Mesothelial cell of epicardium (in vitro differentiated cells): ENCODE measurements at regions not wholly inside any gene's neighbourhood (a gene's known extent, or its start where the extent isn't known, plus 50 kb on each side); places are given as distances from the start of the nearest gene placed in this dataset.

ENCODE experiments used
- DNase-seq, 2 experiments: peaks; one replicate each; pipeline ENCODE4 v3.0.0; 2021; ENCODE audit warnings: low spot score in 2 of 2; ENCODE audit not compliant: unreplicated experiment in 2 of 2
- H3K27ac Mint-ChIP-seq: 2 replicates; pipeline ENCODE4 v1.8.0; 2021; ENCODE audit warnings: mixed read lengths
- H3K27me3 Mint-ChIP-seq: 2 replicates; pipeline ENCODE4 v1.8.0; 2021; ENCODE audit warnings: low read depth, mixed read lengths
- H3K36me3 Mint-ChIP-seq: 2 replicates; pipeline ENCODE4 v1.8.0; 2021; ENCODE audit warnings: mixed read lengths
- H3K4me1 Mint-ChIP-seq: 2 replicates; pipeline ENCODE4 v1.8.0; 2021; ENCODE audit warnings: mixed read lengths
- H3K4me3 Mint-ChIP-seq: 2 replicates; pipeline ENCODE4 v1.8.0; 2021; ENCODE audit warnings: mild to moderate bottlenecking, moderate library complexity, mixed read lengths
- H3K9me3 Mint-ChIP-seq: 2 replicates; pipeline ENCODE4 v1.8.0; 2021; ENCODE audit warnings: mixed read lengths
- TF ChIP-seq, protein P1 (sequence below): fragments of 200-600 bp; sonication (generic); IDR thresholded peaks from one replicate; pipeline ENCODE4 v1.5.0; 2021; ENCODE audit warnings: antibody characterized with exemption; ENCODE audit not compliant: unreplicated experiment

DNA sequence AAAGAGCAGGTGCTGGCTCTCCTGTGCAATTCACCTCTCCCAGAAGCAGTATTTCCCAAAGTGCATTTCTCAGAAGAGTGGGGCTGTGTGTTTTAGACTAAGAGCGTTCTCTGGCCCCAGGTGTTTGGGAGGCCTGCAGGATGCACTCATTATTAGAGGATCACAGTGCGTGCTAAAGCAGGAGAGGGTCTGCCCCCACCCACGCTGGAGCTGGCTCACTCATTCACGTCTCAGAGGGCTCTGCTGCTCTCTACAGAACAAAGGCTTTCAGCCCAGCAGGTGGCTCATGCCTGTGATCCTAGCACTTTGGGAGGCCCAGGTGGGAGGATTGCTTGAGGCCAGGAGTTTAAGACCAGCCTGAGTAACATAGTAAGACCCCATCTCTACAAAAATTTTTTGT, 756.7 kb downstream of the UQCRFS1 start:
- H3K36me3 Mint-ChIP-seq, result no peaks in the 10 kb centered on the region

GRCh38 chr19:28454083-28454482, 758.9 kb downstream of the UQCRFS1 start:
- Mint-ChIP-seq H3K36me3 (no peaks in the 10 kb centered on the region), H3K27me3 (peaks cover 12% of the 10 kb centered on the region)

More for the DNA sequence above, 756.7 kb downstream of the UQCRFS1 start:
- Mint-ChIP-seq H3K9me3 (no peaks in the 10 kb centered on the region), H3K4me1 (no peaks in the 10 kb centered on the region), H3K27ac (no peak overlapping the region), H3K4me3 (no peak overlapping the region), H3K27me3 (peaks cover 24% of the 10 kb centered on the region)
- TF ChIP-seq, protein P1, sequence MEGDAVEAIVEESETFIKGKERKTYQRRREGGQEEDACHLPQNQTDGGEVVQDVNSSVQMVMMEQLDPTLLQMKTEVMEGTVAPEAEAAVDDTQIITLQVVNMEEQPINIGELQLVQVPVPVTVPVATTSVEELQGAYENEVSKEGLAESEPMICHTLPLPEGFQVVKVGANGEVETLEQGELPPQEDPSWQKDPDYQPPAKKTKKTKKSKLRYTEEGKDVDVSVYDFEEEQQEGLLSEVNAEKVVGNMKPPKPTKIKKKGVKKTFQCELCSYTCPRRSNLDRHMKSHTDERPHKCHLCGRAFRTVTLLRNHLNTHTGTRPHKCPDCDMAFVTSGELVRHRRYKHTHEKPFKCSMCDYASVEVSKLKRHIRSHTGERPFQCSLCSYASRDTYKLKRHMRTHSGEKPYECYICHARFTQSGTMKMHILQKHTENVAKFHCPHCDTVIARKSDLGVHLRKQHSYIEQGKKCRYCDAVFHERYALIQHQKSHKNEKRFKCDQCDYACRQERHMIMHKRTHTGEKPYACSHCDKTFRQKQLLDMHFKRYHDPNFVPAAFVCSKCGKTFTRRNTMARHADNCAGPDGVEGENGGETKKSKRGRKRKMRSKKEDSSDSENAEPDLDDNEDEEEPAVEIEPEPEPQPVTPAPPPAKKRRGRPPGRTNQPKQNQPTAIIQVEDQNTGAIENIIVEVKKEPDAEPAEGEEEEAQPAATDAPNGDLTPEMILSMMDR, result no peak
- no peak for DNase-seq

GRCh38 chr19:28453420-28453819, 759.5 kb downstream of the UQCRFS1 start:
- TF ChIP-seq, protein P1, result no peak
- Mint-ChIP-seq H3K27ac (no peak overlapping the region), H3K4me3 (no peak overlapping the region), H3K36me3 (no peaks in the 10 kb centered on the region), H3K27me3 (peaks cover 7% of the 10 kb centered on the region), H3K9me3 (no peaks in the 10 kb centered on the region), H3K4me1 (no peaks in the 10 kb centered on the region)
- DNase-seq, result no peak

More at GRCh38 chr19:28454083-28454482, 758.9 kb downstream of the UQCRFS1 start:
- Mint-ChIP-seq H3K9me3 (no peaks in the 10 kb centered on the region), H3K27ac (no peak overlapping the region), H3K4me1 (no peaks in the 10 kb centered on the region), H3K4me3 (no peak overlapping the region)
- TF ChIP-seq, protein P1, result no peak
- no peak for DNase-seq

GRCh38 chr19:28449803-28450202, 763.1 kb downstream of the UQCRFS1 start:
- DNase-seq, result no peak
- no peaks in the 10 kb centered on the region for H3K4me1 Mint-ChIP-seq
- H3K27me3 Mint-ChIP-seq, result peaks cover 1% of the 10 kb centered on the region
- no peak overlapping the region for H3K27ac Mint-ChIP-seq
- no peaks in the 10 kb centered on the region for H3K36me3 Mint-ChIP-seq
- TF ChIP-seq, protein P1, result no peak
- no peak overlapping the region for H3K4me3 Mint-ChIP-seq
- H3K9me3 Mint-ChIP-seq, result no peaks in the 10 kb centered on the region

DNA sequence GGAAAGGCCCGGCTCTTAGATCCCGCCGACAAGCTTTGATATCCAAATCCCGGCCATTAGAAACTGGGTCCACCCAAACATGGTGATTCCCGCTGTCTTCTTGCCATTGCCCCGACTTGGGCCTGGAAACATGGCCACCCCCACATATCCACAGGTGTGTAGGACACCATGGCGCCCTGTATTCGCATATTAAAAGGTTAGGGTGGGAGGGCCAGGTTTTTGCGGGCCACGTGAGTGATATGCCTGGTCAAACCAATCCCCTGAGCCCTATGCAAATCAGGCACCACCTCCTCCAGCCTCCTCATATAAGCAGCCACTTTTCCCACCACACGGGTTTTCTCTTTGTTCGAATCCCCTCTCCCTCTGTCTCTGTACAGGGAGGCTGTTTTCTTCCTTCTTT, 766.4 kb downstream of the UQCRFS1 start:
- Mint-ChIP-seq H3K9me3 (no peaks in the 10 kb centered on the region), H3K36me3 (no peaks in the 10 kb centered on the region), H3K27ac (no peak overlapping the region), H3K4me3 (no peak overlapping the region), H3K4me1 (no peaks in the 10 kb centered on the region), H3K27me3 (peaks cover 10% of the 10 kb centered on the region)
- TF ChIP-seq, protein P1, result no peak
- no peak for DNase-seq

DNA sequence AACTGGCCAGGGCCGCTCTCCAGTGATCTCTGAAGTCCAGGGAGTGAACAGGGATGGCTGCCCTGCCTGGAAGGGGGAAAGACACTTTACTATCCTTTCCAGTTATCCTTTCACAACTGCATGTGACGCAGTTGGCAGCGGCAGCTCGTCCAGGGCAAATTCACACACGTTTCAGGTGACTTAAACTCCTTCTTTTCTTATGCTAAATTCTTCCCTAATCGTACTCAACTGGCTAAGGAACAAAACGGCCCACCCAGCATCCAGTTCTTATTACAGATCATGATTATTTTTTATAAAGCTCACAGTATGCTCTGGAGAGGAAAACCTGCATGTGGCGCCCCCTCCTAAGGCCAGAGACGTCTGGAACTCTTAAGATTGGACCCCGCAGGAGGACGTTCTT, 767.1 kb downstream of the UQCRFS1 start:
- H3K4me3 Mint-ChIP-seq, result no peak overlapping the region
- no peak for DNase-seq
- H3K27me3 Mint-ChIP-seq, result peaks cover 12% of the 10 kb centered on the region
- H3K36me3 Mint-ChIP-seq, result no peaks in the 10 kb centered on the region
- TF ChIP-seq, protein P1, result no peak
- no peak overlapping the region for H3K27ac Mint-ChIP-seq
- H3K9me3 Mint-ChIP-seq, result no peaks in the 10 kb centered on the region
- H3K4me1 Mint-ChIP-seq, result no peaks in the 10 kb centered on the region
